Adrenal gland (tissue), 9 donors: ENCODE measurements at regions not wholly inside any gene's neighbourhood (a gene's known extent, or its start where the extent isn't known, plus 50 kb on each side); places are given as distances from the start of the nearest gene placed in this dataset.

Source experiments
- DNase-seq, 7 donors: peaks; one replicate each; pipeline ENCODE4 v3.0.0-alpha.2; 2019 to 2020
- H3K27ac ChIP-seq, 5 donors: fragments of 200-600 bp; sonication (generic) in 4 of 5; 1 replicate in 3 of 5; 2 replicates in 2 of 5; pipeline versions ENCODE4 v1.5.1 to v1.8.0; 2016 to 2020; ENCODE audit warnings: mild to moderate bottlenecking in 1 of 5
- H3K27me3 ChIP-seq: fragments of 200-600 bp; 2 replicates; pipeline ENCODE4 v1.8.0; 2021
- H3K36me3 ChIP-seq, 2 donors: fragments of 200-600 bp; replicated peaks in 1 of 2; 1 replicate in 1 of 2; 2 replicates in 1 of 2; pipeline versions ENCODE4 v1.5.1 to v1.8.0; 2018 to 2022
- H3K4me1 ChIP-seq, 2 donors: fragments of 200-600 bp; replicated peaks in 1 of 2; 1 replicate in 1 of 2; 2 replicates in 1 of 2; pipeline versions ENCODE4 v1.5.1 to v1.8.0; 2018 to 2021
- H3K4me3 ChIP-seq, 4 donors: fragments of 200-600 bp; sonication (generic) in 3 of 4; one replicate each; pipeline ENCODE4 v1.5.1; 2016 to 2018
- H3K9me3 ChIP-seq, 3 donors: fragments of 200-600 bp; sonication (generic) in 1 of 3; replicated peaks in 1 of 3; 1 replicate in 2 of 3; 2 replicates in 1 of 3; pipeline versions ENCODE4 v1.5.1 to v1.8.0; 2016 to 2021
- CTCF ChIP-seq, 6 experiments: fragments of 450-650 bp in 4 of 6; fragments of 200-600 bp in 2 of 6; sonication (generic) in 1 of 6; IDR thresholded peaks; 1 replicate in 5 of 6; 2 replicates in 1 of 6; pipeline versions ENCODE4 v1.5.1 to v1.8.0; 2016 to 2021; ENCODE audit warnings: antibody characterized with exemption in 6 of 6, mild to moderate bottlenecking in 2 of 6, moderate library complexity in 1 of 6
- POLR2A ChIP-seq, 2 donors: fragments of 450-650 bp; IDR thresholded peaks; one replicate each; pipeline ENCODE4 v1.6.1; 2017; ENCODE audit warnings: antibody characterized with exemption in 2 of 2, mild to moderate bottlenecking in 2 of 2, moderate library complexity in 1 of 2
- WGBS, 4 donors: extraction: QIAGEN DNeasy Blood & Tissue Kit in 2 of 4; methylation state at CpG; one replicate each; pipeline versions ENCODE4 v1.1.5 to v1.1.7; 2013 to 2017; 5-methylcytosine and 5-hydroxymethylcytosine counted together
- intact Hi-C, 2 donors: fragments of 100-400 bp; cut with DNase I; formaldehyde crosslinking; loops; one replicate each; pipeline versions ENCODE4 v1.14.1 to v1.15.0; 2022 to 2023
- donor health status: healthy with polysubstance abuse.
- donor health status: Bipolar disorder and iron deficiency.
- donor health status: DM: yes; HTN: yes; CAD: no.
- donor health status: DM: no; HTN: no; CAD: no.
- donor health status: DM: no; HTN: no; CAD: no.

GRCh38 chr4:165780735-165781134, 92.3 kb upstream of the TLL1 start:
- H3K4me3 ChIP-seq = no peak overlapping the region
- no peaks in the 10 kb centered on the region for H3K9me3 ChIP-seq
- intact Hi-C loops = no loop called here
- no peaks in the 10 kb centered on the region for H3K4me1 ChIP-seq
- no peak overlapping the region for H3K27ac ChIP-seq
- no peaks in the 10 kb centered on the region for H3K36me3 ChIP-seq
- no peak for DNase-seq
- 46 to 52% (median 47%) methylated on average over 1 of the region's 1 CpG for WGBS, 4 donors
- TF ChIP-seq POLR2A (IDR thresholded peaks at IDR 0.05) = no peak
- no peaks in the 10 kb centered on the region for H3K27me3 ChIP-seq

DNA sequence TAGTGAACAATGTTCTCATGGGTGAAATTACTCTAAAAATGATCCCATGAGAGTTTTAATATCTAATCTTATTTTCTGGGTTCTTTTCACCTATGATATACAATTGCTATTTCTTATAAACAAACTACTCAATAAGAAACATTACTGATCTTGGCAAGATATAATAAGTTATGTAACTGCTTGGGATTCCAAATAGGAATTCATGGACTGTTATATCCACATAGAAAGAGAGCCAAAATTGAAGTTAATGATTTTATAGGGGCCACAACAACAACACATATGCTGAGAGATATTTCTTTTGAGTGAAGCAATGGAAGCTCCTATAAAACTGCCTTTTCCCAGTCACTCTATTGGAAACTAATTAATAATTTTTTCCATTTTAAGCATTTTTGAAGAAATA, 90.4 kb upstream of the TLL1 start:
- Histone ChIP-seq H3K4me1 (no peaks in the 10 kb centered on the region), H3K36me3 (no peaks in the 10 kb centered on the region), H3K27me3 (no peaks in the 10 kb centered on the region), H3K9me3 (no peaks in the 10 kb centered on the region), H3K27ac (no peak overlapping the region), H3K4me3 (no peak overlapping the region)
- TF ChIP-seq POLR2A (IDR thresholded peaks at IDR 0.05) (no peak), CTCF (IDR thresholded peaks at IDR 0.05) (no peak)
- intact Hi-C loops = no loop called here
- DNase-seq = no peak

GRCh38 chr4:165783626-165784025, 89.4 kb upstream of the TLL1 start:
- no peaks in the 10 kb centered on the region for H3K9me3 ChIP-seq
- no peak overlapping the region for H3K4me3 ChIP-seq
- DNase-seq = no peak
- no peaks in the 10 kb centered on the region for H3K4me1 ChIP-seq
- no peak overlapping the region for H3K27ac ChIP-seq
- 47 to 56% (median 48%) methylated on average over 3 of the region's 3 CpGs for WGBS, 4 donors
- intact Hi-C loops = no loop called here
- no peak for TF ChIP-seq CTCF (IDR thresholded peaks at IDR 0.05)
- TF ChIP-seq POLR2A (IDR thresholded peaks at IDR 0.05) = no peak
- no peaks in the 10 kb centered on the region for H3K36me3 ChIP-seq
- H3K27me3 ChIP-seq = no peaks in the 10 kb centered on the region

- intact Hi-C loops = no loop called here
- Histone ChIP-seq H3K9me3 (no peaks in the 10 kb centered on the region), H3K4me3 (no peak overlapping the region), H3K4me1 (no peaks in the 10 kb centered on the region), H3K27ac (no peak overlapping the region), H3K27me3 (no peaks in the 10 kb centered on the region), H3K36me3 (no peaks in the 10 kb centered on the region)
- DNase-seq = no peak
- WGBS, 4 donors = 48 to 82% (median 66%) methylated on average over 1 of the region's 1 CpG
- TF ChIP-seq CTCF (IDR thresholded peaks at IDR 0.05) = no peak
- TF ChIP-seq POLR2A (IDR thresholded peaks at IDR 0.05) = no peak
These were observed 88.4 kb upstream of the TLL1 start for GRCh38 chr4:165784672-165785071.

DNA sequence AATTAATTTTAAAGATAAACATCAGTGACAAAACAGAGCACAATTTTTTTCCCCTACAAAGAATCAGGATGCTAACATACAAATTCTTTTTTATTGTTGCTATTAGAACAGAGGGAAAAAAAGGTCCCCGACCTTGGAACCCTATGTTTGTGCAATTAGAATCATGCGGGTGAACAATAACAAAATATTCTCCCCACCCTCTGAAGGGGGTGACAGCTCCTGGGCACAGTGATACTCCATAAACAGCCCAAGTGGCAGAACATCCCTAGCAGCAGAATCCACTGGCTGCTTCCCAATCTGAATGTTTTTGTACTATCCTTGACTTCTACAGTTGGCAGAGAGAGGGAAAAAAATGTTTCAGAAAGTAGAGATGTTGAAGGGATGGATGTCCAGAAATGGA, 87.7 kb upstream of the TLL1 start:
- 30 to 60% (median 52%) methylated on average over 2 of the region's 2 CpGs for WGBS, 4 donors
- no peak for DNase-seq
- H3K36me3 ChIP-seq = no peaks in the 10 kb centered on the region
- H3K27me3 ChIP-seq = no peaks in the 10 kb centered on the region
- TF ChIP-seq CTCF (IDR thresholded peaks at IDR 0.05) = no peak
- no peak for TF ChIP-seq POLR2A (IDR thresholded peaks at IDR 0.05)
- intact Hi-C loops = no loop called here
- H3K27ac ChIP-seq = no peak overlapping the region
- H3K4me3 ChIP-seq = no peak overlapping the region
- H3K9me3 ChIP-seq = no peaks in the 10 kb centered on the region
- no peaks in the 10 kb centered on the region for H3K4me1 ChIP-seq
